ENCODE measurements at regions not wholly inside any gene's neighbourhood (a gene's known extent, or its start where the extent isn't known, plus 50 kb on each side); places are given as distances from the start of the nearest gene placed in this dataset.

DNA sequence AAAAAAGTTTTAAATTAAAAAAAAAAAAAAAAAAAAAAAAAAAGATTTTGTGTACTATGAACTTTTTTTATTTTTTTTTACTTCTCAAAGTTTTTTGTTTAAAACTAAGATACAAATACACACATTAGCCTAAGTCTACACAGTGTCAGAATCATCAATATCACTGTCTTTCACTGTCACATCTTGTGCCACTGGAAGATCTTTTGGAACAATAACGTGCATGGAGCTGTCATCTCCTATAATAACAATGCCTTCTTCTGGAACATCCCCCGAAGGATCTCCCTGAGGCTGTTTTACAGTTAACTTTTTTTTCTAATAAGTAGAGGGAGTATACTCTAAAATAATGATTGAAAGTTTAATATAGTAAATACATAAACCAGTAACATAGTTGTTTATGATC, 295.7 kb downstream of the KCNJ2 start:
- Histone ChIP-seq H3K36me3 (ENCODE audit: control insufficient read depth in 3 of 3, insufficient read depth in 2 of 3, low read depth in 1 of 3, low read length in 3 of 3) (no peaks in the 10 kb centered on the region), H3K4me3 (ENCODE audit: low read depth in 1 of 3, low read length in 3 of 3) (no peak overlapping the region), H3K27ac (ENCODE audit: low read depth in 1 of 3, low read length in 2 of 3) (no peak overlapping the region), H3K9me3 (ENCODE audit: control insufficient read depth in 2 of 2, insufficient read depth in 1 of 2, low read depth in 1 of 2, low read length in 1 of 2) (no peaks in the 10 kb centered on the region), H3K27me3 (ENCODE audit: control insufficient read depth in 3 of 3, insufficient read depth in 3 of 3, low read length in 3 of 3) (no peaks in the 10 kb centered on the region), H3K4me1 (ENCODE audit: control insufficient read depth in 3 of 3, insufficient read depth in 2 of 3, low read depth in 1 of 3, low read length in 2 of 3) (no peaks in the 10 kb centered on the region)
- no peak for FAIRE-seq
- 74 to 79% (median 76%) methylated on average over 2 of the region's 2 CpGs for WGBS, 3 donors
- DNase-seq = no peak

- no peaks in the 10 kb centered on the region for H3K4me1 ChIP-seq (ENCODE audit: control insufficient read depth in 3 of 3, insufficient read depth in 2 of 3, low read depth in 1 of 3, low read length in 2 of 3)
- WGBS, 3 donors = 16 to 46% (median 27%) methylated on average over 2 of the region's 2 CpGs
- FAIRE-seq (no peak), DNase-seq (no peak)
- H3K36me3 ChIP-seq (ENCODE audit: control insufficient read depth in 3 of 3, insufficient read depth in 2 of 3, low read depth in 1 of 3, low read length in 3 of 3) = no peaks in the 10 kb centered on the region
- H3K27me3 ChIP-seq (ENCODE audit: control insufficient read depth in 3 of 3, insufficient read depth in 3 of 3, low read length in 3 of 3) = no peaks in the 10 kb centered on the region
- no peak overlapping the region for H3K27ac ChIP-seq (ENCODE audit: low read depth in 1 of 3, low read length in 2 of 3)
- no peak overlapping the region for H3K4me3 ChIP-seq (ENCODE audit: low read depth in 1 of 3, low read length in 3 of 3)
- H3K9me3 ChIP-seq (ENCODE audit: control insufficient read depth in 2 of 2, insufficient read depth in 1 of 2, low read depth in 1 of 2, low read length in 1 of 2) = no peaks in the 10 kb centered on the region
These were observed 299.3 kb downstream of the KCNJ2 start for GRCh38 chr17:70468661-70469060.

- DNase-seq (no peak), FAIRE-seq (no peak)
- H3K36me3 ChIP-seq (ENCODE audit: control insufficient read depth in 3 of 3, insufficient read depth in 2 of 3, low read depth in 1 of 3, low read length in 3 of 3) = no peaks in the 10 kb centered on the region
- H3K27ac ChIP-seq (ENCODE audit: low read depth in 1 of 3, low read length in 2 of 3) = no peak overlapping the region
- no peak overlapping the region for H3K4me3 ChIP-seq (ENCODE audit: low read depth in 1 of 3, low read length in 3 of 3)
- H3K4me1 ChIP-seq (ENCODE audit: control insufficient read depth in 3 of 3, insufficient read depth in 2 of 3, low read depth in 1 of 3, low read length in 2 of 3) = no peaks in the 10 kb centered on the region
- 90 to 94% (median 94%) methylated on average over 4 of the region's 4 CpGs for WGBS, 3 donors
- H3K27me3 ChIP-seq (ENCODE audit: control insufficient read depth in 3 of 3, insufficient read depth in 3 of 3, low read length in 3 of 3) = no peaks in the 10 kb centered on the region
- H3K9me3 ChIP-seq (ENCODE audit: control insufficient read depth in 2 of 2, insufficient read depth in 1 of 2, low read depth in 1 of 2, low read length in 1 of 2) = no peaks in the 10 kb centered on the region
These were observed 303.7 kb downstream of the KCNJ2 start for GRCh38 chr17:70473049-70473448.

GRCh38 chr17:70476368-70476767, 307.0 kb downstream of the KCNJ2 start:
- Histone ChIP-seq H3K36me3 (ENCODE audit: control insufficient read depth in 3 of 3, insufficient read depth in 2 of 3, low read depth in 1 of 3, low read length in 3 of 3) (no peaks in the 10 kb centered on the region), H3K9me3 (ENCODE audit: control insufficient read depth in 2 of 2, insufficient read depth in 1 of 2, low read depth in 1 of 2, low read length in 1 of 2) (no peaks in the 10 kb centered on the region), H3K4me1 (ENCODE audit: control insufficient read depth in 3 of 3, insufficient read depth in 2 of 3, low read depth in 1 of 3, low read length in 2 of 3) (no peaks in the 10 kb centered on the region), H3K27me3 (ENCODE audit: control insufficient read depth in 3 of 3, insufficient read depth in 3 of 3, low read length in 3 of 3) (no peaks in the 10 kb centered on the region), H3K27ac (ENCODE audit: low read depth in 1 of 3, low read length in 2 of 3) (no peak overlapping the region), H3K4me3 (ENCODE audit: low read depth in 1 of 3, low read length in 3 of 3) (no peak overlapping the region)
- DNase-seq = no peak
- FAIRE-seq = no peak
- 77 to 85% (median 78%) methylated on average over 3 of the region's 3 CpGs for WGBS, 3 donors

GRCh38 chr17:70478902-70479301, 309.6 kb downstream of the KCNJ2 start:
- Histone ChIP-seq H3K9me3 (ENCODE audit: control insufficient read depth in 2 of 2, insufficient read depth in 1 of 2, low read depth in 1 of 2, low read length in 1 of 2) (peaks cover 0 to 6% of the 10 kb centered on the region in 2 donors), H3K36me3 (ENCODE audit: control insufficient read depth in 3 of 3, insufficient read depth in 2 of 3, low read depth in 1 of 3, low read length in 3 of 3) (no peaks in the 10 kb centered on the region), H3K27me3 (ENCODE audit: control insufficient read depth in 3 of 3, insufficient read depth in 3 of 3, low read length in 3 of 3) (no peaks in the 10 kb centered on the region), H3K4me3 (ENCODE audit: low read depth in 1 of 3, low read length in 3 of 3) (no peak overlapping the region), H3K27ac (ENCODE audit: low read depth in 1 of 3, low read length in 2 of 3) (no peak overlapping the region), H3K4me1 (ENCODE audit: control insufficient read depth in 3 of 3, insufficient read depth in 2 of 3, low read depth in 1 of 3, low read length in 2 of 3) (no peaks in the 10 kb centered on the region)
- DNase-seq = no peak
- no peak for FAIRE-seq
- 68 to 73% (median 72%) methylated on average over 5 of the region's 5 CpGs for WGBS, 3 donors

GRCh38 chr17:70479779-70480178, 310.4 kb downstream of the KCNJ2 start:
- H3K4me3 ChIP-seq (ENCODE audit: low read depth in 1 of 3, low read length in 3 of 3) = no peak overlapping the region
- H3K27ac ChIP-seq (ENCODE audit: low read depth in 1 of 3, low read length in 2 of 3) = no peak overlapping the region
- H3K27me3 ChIP-seq (ENCODE audit: control insufficient read depth in 3 of 3, insufficient read depth in 3 of 3, low read length in 3 of 3) = no peaks in the 10 kb centered on the region
- no peak for FAIRE-seq
- no peaks in the 10 kb centered on the region for H3K4me1 ChIP-seq (ENCODE audit: control insufficient read depth in 3 of 3, insufficient read depth in 2 of 3, low read depth in 1 of 3, low read length in 2 of 3)
- no peak for DNase-seq
- no peaks in the 10 kb centered on the region for H3K36me3 ChIP-seq (ENCODE audit: control insufficient read depth in 3 of 3, insufficient read depth in 2 of 3, low read depth in 1 of 3, low read length in 3 of 3)
- H3K9me3 ChIP-seq (ENCODE audit: control insufficient read depth in 2 of 2, insufficient read depth in 1 of 2, low read depth in 1 of 2, low read length in 1 of 2) = peaks cover 0 to 13% of the 10 kb centered on the region in 2 donors

DNA sequence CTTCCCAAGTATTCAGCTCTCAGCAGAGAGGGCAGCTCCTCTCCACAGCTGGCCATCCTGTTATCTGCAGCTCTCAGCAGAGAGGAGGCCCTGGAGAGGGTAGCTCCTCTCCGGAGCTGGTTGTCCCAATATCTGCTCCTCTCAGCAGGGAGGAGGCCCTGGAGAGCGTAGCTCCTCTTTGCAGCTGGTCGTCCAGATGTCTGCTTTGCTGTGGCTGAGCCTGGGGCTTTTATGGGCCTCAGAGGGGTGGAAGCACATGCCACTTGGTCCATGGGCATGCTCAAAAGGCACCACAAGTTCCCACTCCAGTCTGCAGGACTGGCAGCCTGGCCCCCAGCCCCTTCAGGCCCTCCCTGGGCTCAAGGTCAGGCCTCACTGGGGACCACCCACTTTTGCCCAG, 314.3 kb downstream of the KCNJ2 start:
- FAIRE-seq = no peak
- 79 to 95% (median 85%) methylated on average over 3 of the region's 3 CpGs for WGBS, 3 donors

GRCh38 chr17:70484050-70484449, 314.7 kb downstream of the KCNJ2 start:
- no peaks in the 10 kb centered on the region for H3K27me3 ChIP-seq (ENCODE audit: control insufficient read depth in 3 of 3, insufficient read depth in 3 of 3, low read length in 3 of 3)
- no peak overlapping the region for H3K27ac ChIP-seq (ENCODE audit: low read depth in 1 of 3, low read length in 2 of 3)
- no peak for DNase-seq
- FAIRE-seq = no peak
- no peaks in the 10 kb centered on the region for H3K36me3 ChIP-seq (ENCODE audit: control insufficient read depth in 3 of 3, insufficient read depth in 2 of 3, low read depth in 1 of 3, low read length in 3 of 3)
- peaks cover 0 to 13% of the 10 kb centered on the region in 2 donors for H3K9me3 ChIP-seq (ENCODE audit: control insufficient read depth in 2 of 2, insufficient read depth in 1 of 2, low read depth in 1 of 2, low read length in 1 of 2)
- no peak overlapping the region for H3K4me3 ChIP-seq (ENCODE audit: low read depth in 1 of 3, low read length in 3 of 3)
- 47 to 85% (median 82%) methylated on average over 4 of the region's 4 CpGs for WGBS, 3 donors
- no peaks in the 10 kb centered on the region for H3K4me1 ChIP-seq (ENCODE audit: control insufficient read depth in 3 of 3, insufficient read depth in 2 of 3, low read depth in 1 of 3, low read length in 2 of 3)

More for the DNA sequence above, 314.3 kb downstream of the KCNJ2 start:
- Histone ChIP-seq H3K9me3 (ENCODE audit: control insufficient read depth in 2 of 2, insufficient read depth in 1 of 2, low read depth in 1 of 2, low read length in 1 of 2) (peaks cover 0 to 13% of the 10 kb centered on the region in 2 donors), H3K27me3 (ENCODE audit: control insufficient read depth in 3 of 3, insufficient read depth in 3 of 3, low read length in 3 of 3) (no peaks in the 10 kb centered on the region), H3K27ac (ENCODE audit: low read depth in 1 of 3, low read length in 2 of 3) (no peak overlapping the region), H3K36me3 (ENCODE audit: control insufficient read depth in 3 of 3, insufficient read depth in 2 of 3, low read depth in 1 of 3, low read length in 3 of 3) (no peaks in the 10 kb centered on the region), H3K4me1 (ENCODE audit: control insufficient read depth in 3 of 3, insufficient read depth in 2 of 3, low read depth in 1 of 3, low read length in 2 of 3) (no peaks in the 10 kb centered on the region), H3K4me3 (ENCODE audit: low read depth in 1 of 3, low read length in 3 of 3) (no peak overlapping the region)
- no peak for DNase-seq

GRCh38 chr17:70484496-70484895, 315.2 kb downstream of the KCNJ2 start:
- no peaks in the 10 kb centered on the region for H3K36me3 ChIP-seq (ENCODE audit: control insufficient read depth in 3 of 3, insufficient read depth in 2 of 3, low read depth in 1 of 3, low read length in 3 of 3)
- WGBS, 3 donors = 78 to 95% (median 91%) methylated on average over 7 of the region's 7 CpGs
- peaks cover 0 to 13% of the 10 kb centered on the region in 2 donors for H3K9me3 ChIP-seq (ENCODE audit: control insufficient read depth in 2 of 2, insufficient read depth in 1 of 2, low read depth in 1 of 2, low read length in 1 of 2)
- H3K27ac ChIP-seq (ENCODE audit: low read depth in 1 of 3, low read length in 2 of 3) = no peak overlapping the region
- H3K27me3 ChIP-seq (ENCODE audit: control insufficient read depth in 3 of 3, insufficient read depth in 3 of 3, low read length in 3 of 3) = no peaks in the 10 kb centered on the region
- no peak for FAIRE-seq
- H3K4me3 ChIP-seq (ENCODE audit: low read depth in 1 of 3, low read length in 3 of 3) = no peak overlapping the region
- no peak for DNase-seq
- H3K4me1 ChIP-seq (ENCODE audit: control insufficient read depth in 3 of 3, insufficient read depth in 2 of 3, low read depth in 1 of 3, low read length in 2 of 3) = no peaks in the 10 kb centered on the region
